RWPE1 (cell line): ENCODE measurements at regions not wholly inside any gene's neighbourhood (a gene's known extent, or its start where the extent isn't known, plus 50 kb on each side); places are given as distances from the start of the nearest gene placed in this dataset.

Experiments
- CTCF ChIA-PET: fragments of 350-600 bp; sonication (Branson Sonifier 250); formaldehyde crosslinking; extraction: SDS; loops from one replicate; lab custom pipeline; 2021; lab: Yijun Ruan, JAX
- POLR2A ChIA-PET: fragments of 400-600 bp; formaldehyde crosslinking; extraction: SDS; loops from one replicate; lab custom pipeline; 2020; ENCODE audit warnings: antibody characterized with exemption; ENCODE audit not compliant: low non-redundant PET; lab: Yijun Ruan, JAX
- DNase-seq: peaks from one replicate; pipeline ENCODE4 v3.0.0; 2012; ENCODE audit warnings: low spot score
- H3K27ac ChIP-seq: fragments of 450-650 bp; 2 replicates; pipeline ENCODE4 v1.5.1; 2017
- CTCF ChIP-seq: fragments of 450-650 bp; conservative IDR thresholded peaks from 2 replicates; pipeline ENCODE4 v1.5.1; 2017; ENCODE audit warnings: low read depth, mild to moderate bottlenecking

GRCh38 chr16:63037761-63038396 lies 1001.6 kb upstream of the CDH8 start:
- DNase-seq: no peak
- TF ChIP-seq CTCF: no peak
- no peak overlapping the region for H3K27ac ChIP-seq
- ChIA-PET CTCF (no interaction called here), POLR2A (no interaction called here)

GRCh38 chr16:63018581-63019223 lies 982.5 kb upstream of the CDH8 start:
- POLR2A ChIA-PET: no interaction called here
- CTCF ChIA-PET: no interaction called here
- TF ChIP-seq CTCF: no peak
- H3K27ac ChIP-seq: no peak overlapping the region
- no peak for DNase-seq

GRCh38 chr16:63008688-63009087 lies 972.5 kb upstream of the CDH8 start:
- CTCF ChIA-PET: interaction anchor here (0.5 kb wide), 1 partner anchor 1985 kb away, joined by 3 read pairs; no protein-coding TSS in a partner anchor
- no peak for DNase-seq
- no peak for TF ChIP-seq CTCF
- POLR2A ChIA-PET: no interaction called here
- no peak overlapping the region for H3K27ac ChIP-seq

GRCh38 chr16:63005356-63005755 lies 969.1 kb upstream of the CDH8 start:
- CTCF ChIA-PET: no interaction called here

GRCh38 chr16:62989480-62989879 lies 953.2 kb upstream of the CDH8 start:
- POLR2A ChIA-PET: no interaction called here
- H3K27ac ChIP-seq: no peak overlapping the region
- CTCF ChIA-PET: interaction anchor here (0.6 to 0.7 kb wide), 2 partner anchors 82 to 100 kb away, joined by 3 read pairs; no protein-coding TSS in a partner anchor
- DNase-seq: no peak
- TF ChIP-seq CTCF: no peak

More at GRCh38 chr16:63005356-63005755, 969.1 kb upstream of the CDH8 start:
- POLR2A ChIA-PET: no interaction called here
- no peak overlapping the region for H3K27ac ChIP-seq
- no peak for TF ChIP-seq CTCF
- no peak for DNase-seq

GRCh38 chr16:62985722-62986121 lies 949.5 kb upstream of the CDH8 start:
- ChIA-PET CTCF (no interaction called here), POLR2A (no interaction called here)
- H3K27ac ChIP-seq: no peak overlapping the region
- no peak for DNase-seq
- no peak for TF ChIP-seq CTCF
